Prostate gland (tissue), 2 donors: ENCODE measurements at regions not wholly inside any gene's neighbourhood (a gene's known extent, or its start where the extent isn't known, plus 50 kb on each side); places are given as distances from the start of the nearest gene placed in this dataset.
"Not testable (repeated sequence)": the region's sequence is repeated elsewhere in the genome, so short reads cannot be mapped to it uniquely, and the experiment has no call there.

Experiments
- CTCF ChIP-seq, 4 experiments: fragments of 200-600 bp in 2 of 4; fragments of 450-650 bp in 2 of 4; sonication (generic) in 2 of 4; IDR thresholded peaks; 1 replicate in 3 of 4; 2 replicates in 1 of 4; pipeline ENCODE4 v1.5.1; 2016 to 2019; ENCODE audit warnings: antibody characterized with exemption in 4 of 4, mild to moderate bottlenecking in 2 of 4, moderate library complexity in 2 of 4
- POLR2AphosphoS5 ChIP-seq: sonication (generic); formaldehyde crosslinking; IDR thresholded peaks from one replicate; pipeline ENCODE4 v1.6.1; 2017; ENCODE audit warnings: antibody characterized with exemption

- not testable (repeated sequence) for TF ChIP-seq CTCF (IDR thresholded peaks at IDR 0.05); POLR2AphosphoS5
Observed at GRCh38 chr22:34422948-34423347, 502.7 kb upstream of the LARGE1 start.
